ENCODE measurements at regions not wholly inside any gene's neighbourhood (a gene's known extent, or its start where the extent isn't known, plus 50 kb on each side); places are given as distances from the start of the nearest gene placed in this dataset.

GRCh38 chr14:101217616-101218371, 314.3 kb upstream of the RTL1 start:
- TF ChIP-seq, protein P1, sequence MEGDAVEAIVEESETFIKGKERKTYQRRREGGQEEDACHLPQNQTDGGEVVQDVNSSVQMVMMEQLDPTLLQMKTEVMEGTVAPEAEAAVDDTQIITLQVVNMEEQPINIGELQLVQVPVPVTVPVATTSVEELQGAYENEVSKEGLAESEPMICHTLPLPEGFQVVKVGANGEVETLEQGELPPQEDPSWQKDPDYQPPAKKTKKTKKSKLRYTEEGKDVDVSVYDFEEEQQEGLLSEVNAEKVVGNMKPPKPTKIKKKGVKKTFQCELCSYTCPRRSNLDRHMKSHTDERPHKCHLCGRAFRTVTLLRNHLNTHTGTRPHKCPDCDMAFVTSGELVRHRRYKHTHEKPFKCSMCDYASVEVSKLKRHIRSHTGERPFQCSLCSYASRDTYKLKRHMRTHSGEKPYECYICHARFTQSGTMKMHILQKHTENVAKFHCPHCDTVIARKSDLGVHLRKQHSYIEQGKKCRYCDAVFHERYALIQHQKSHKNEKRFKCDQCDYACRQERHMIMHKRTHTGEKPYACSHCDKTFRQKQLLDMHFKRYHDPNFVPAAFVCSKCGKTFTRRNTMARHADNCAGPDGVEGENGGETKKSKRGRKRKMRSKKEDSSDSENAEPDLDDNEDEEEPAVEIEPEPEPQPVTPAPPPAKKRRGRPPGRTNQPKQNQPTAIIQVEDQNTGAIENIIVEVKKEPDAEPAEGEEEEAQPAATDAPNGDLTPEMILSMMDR (IDR thresholded peaks at IDR 0.05; ENCODE audit: insufficient read depth, low read length, poor library complexity, severe bottlenecking): no peak
- no peak for TF ChIP-seq EZH2phosphoT487 (conservative IDR thresholded peaks at IDR 0.05; ENCODE audit: low read length)
